Rectal smooth muscle tissue (tissue), 1 donor: ENCODE measurements at regions not wholly inside any gene's neighbourhood (a gene's known extent, or its start where the extent isn't known, plus 50 kb on each side); places are given as distances from the start of the nearest gene placed in this dataset.
A peak's percentile ranks its signal among the peaks of the same experiment; 100 is the strongest.

ENCODE experiments used
- H3K27ac ChIP-seq: one replicate; pipeline ENCODE4 v1.7.0; 2013; ENCODE audit warnings: low read depth, low read length, inconsistent platforms
- H3K27me3 ChIP-seq: one replicate; pipeline ENCODE4 v1.7.0; 2013; ENCODE audit warnings: low read length; ENCODE audit not compliant: control insufficient read depth, insufficient read depth
- H3K36me3 ChIP-seq: one replicate; pipeline ENCODE4 v1.7.0; 2013; ENCODE audit warnings: low read length; ENCODE audit not compliant: control insufficient read depth, insufficient read depth
- H3K4me1 ChIP-seq: one replicate; pipeline ENCODE4 v1.7.0; 2013; ENCODE audit warnings: low read length; ENCODE audit not compliant: control insufficient read depth, insufficient read depth
- H3K4me3 ChIP-seq: one replicate; pipeline ENCODE4 v1.7.0; 2013; ENCODE audit warnings: low read length
- H3K9ac ChIP-seq: one replicate; pipeline ENCODE4 v1.7.0; 2013; ENCODE audit warnings: low read length

DNA sequence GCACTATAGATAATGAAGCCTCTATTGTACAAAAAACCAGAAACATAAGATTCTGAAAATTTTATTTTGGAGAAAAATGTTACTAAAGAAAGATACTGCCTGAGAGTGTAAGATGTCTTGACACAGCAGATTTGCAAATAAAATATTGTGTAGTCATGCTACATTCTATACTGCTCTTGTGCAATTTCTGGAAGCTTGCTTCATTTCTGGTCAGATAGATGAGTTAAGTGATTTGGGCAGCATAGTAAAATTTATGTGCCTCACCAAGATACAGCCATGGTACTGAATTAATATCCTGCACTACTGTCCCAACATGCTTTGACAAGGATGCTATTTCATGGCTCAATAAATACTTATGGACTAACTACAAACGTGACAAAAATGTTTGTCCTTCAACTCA is 55.1 kb upstream of the STARD13 start:
- Histone ChIP-seq H3K27ac (no peak overlapping the region), H3K27me3 (no peaks in the 10 kb centered on the region), H3K4me3 (no peak overlapping the region), H3K4me1 (no peaks in the 10 kb centered on the region), H3K9ac (no peak overlapping the region), H3K36me3 (no peaks in the 10 kb centered on the region)

GRCh38 chr13:33341861-33342452 is 56.4 kb upstream of the STARD13 start:
- Histone ChIP-seq H3K4me3 (no peak overlapping the region), H3K27me3 (no peaks in the 10 kb centered on the region), H3K36me3 (no peaks in the 10 kb centered on the region), H3K4me1 (no peaks in the 10 kb centered on the region), H3K27ac (no peak overlapping the region), H3K9ac (no peak overlapping the region)

DNA sequence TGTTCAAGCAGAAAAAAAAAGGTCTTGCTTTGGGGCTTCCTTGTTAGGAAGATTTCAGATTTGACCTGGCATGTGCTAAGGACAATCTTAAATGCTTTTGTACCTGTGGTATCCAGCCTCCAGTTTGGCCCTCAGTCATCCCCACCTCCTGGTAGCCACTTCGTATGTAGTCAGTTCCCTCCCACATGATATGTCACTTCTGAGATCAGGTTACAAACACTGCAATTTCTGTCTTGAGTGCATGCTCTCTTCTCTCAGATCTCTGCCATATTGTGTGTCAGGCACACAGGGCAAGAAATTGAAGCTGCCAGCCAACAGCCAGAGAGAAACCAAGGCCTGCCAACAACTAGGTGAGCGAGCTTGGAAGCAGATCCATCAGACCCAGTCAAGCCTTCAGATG is 60.3 kb upstream of the STARD13 start:
- no peak overlapping the region for H3K27ac ChIP-seq
- H3K9ac ChIP-seq, result no peak overlapping the region
- H3K4me3 ChIP-seq, result no peak overlapping the region
- H3K27me3 ChIP-seq, result no peaks in the 10 kb centered on the region
- no peaks in the 10 kb centered on the region for H3K36me3 ChIP-seq
- peaks cover 16% of the 10 kb centered on the region for H3K4me1 ChIP-seq

- Histone ChIP-seq H3K27ac (no peak overlapping the region), H3K9ac (no peak overlapping the region), H3K4me3 (no peak overlapping the region), H3K27me3 (no peaks in the 10 kb centered on the region), H3K4me1 (peaks cover 18% of the 10 kb centered on the region), H3K36me3 (no peaks in the 10 kb centered on the region)
Measured at GRCh38 chr13:33347861-33348260, 62.3 kb upstream of the STARD13 start.

GRCh38 chr13:33348366-33348765 is 62.8 kb upstream of the STARD13 start:
- Histone ChIP-seq H3K4me3 (no peak overlapping the region), H3K9ac (no peak overlapping the region), H3K27ac (no peak overlapping the region), H3K4me1 (peaks cover 18% of the 10 kb centered on the region), H3K27me3 (no peaks in the 10 kb centered on the region), H3K36me3 (no peaks in the 10 kb centered on the region)

GRCh38 chr13:33349288-33349985 is 63.9 kb upstream of the STARD13 start:
- Histone ChIP-seq H3K9ac (peak overlapping the region; percentile 41), H3K36me3 (no peaks in the 10 kb centered on the region), H3K4me3 (peak overlapping the region; percentile 91), H3K4me1 (peaks cover 18% of the 10 kb centered on the region), H3K27me3 (no peaks in the 10 kb centered on the region), H3K27ac (peak overlapping the region; percentile 94)

- Histone ChIP-seq H3K27ac (peak overlapping the region; percentile 94), H3K4me1 (peaks cover 18% of the 10 kb centered on the region), H3K4me3 (peak overlapping the region; percentile 91), H3K9ac (peak overlapping the region; percentile 68), H3K27me3 (no peaks in the 10 kb centered on the region), H3K36me3 (no peaks in the 10 kb centered on the region)
Measured at GRCh38 chr13:33349986-33350826, 64.7 kb upstream of the STARD13 start.

GRCh38 chr13:33351319-33351718 is 65.8 kb upstream of the STARD13 start:
- Histone ChIP-seq H3K4me3 (no peak overlapping the region), H3K27ac (no peak overlapping the region), H3K36me3 (no peaks in the 10 kb centered on the region), H3K4me1 (peaks cover 18% of the 10 kb centered on the region), H3K27me3 (no peaks in the 10 kb centered on the region), H3K9ac (no peak overlapping the region)

- Histone ChIP-seq H3K27ac (no peak overlapping the region), H3K36me3 (no peaks in the 10 kb centered on the region), H3K4me3 (no peak overlapping the region), H3K27me3 (no peaks in the 10 kb centered on the region), H3K4me1 (peaks cover 18% of the 10 kb centered on the region), H3K9ac (no peak overlapping the region)
Measured at GRCh38 chr13:33352041-33352440, 66.5 kb upstream of the STARD13 start.

DNA sequence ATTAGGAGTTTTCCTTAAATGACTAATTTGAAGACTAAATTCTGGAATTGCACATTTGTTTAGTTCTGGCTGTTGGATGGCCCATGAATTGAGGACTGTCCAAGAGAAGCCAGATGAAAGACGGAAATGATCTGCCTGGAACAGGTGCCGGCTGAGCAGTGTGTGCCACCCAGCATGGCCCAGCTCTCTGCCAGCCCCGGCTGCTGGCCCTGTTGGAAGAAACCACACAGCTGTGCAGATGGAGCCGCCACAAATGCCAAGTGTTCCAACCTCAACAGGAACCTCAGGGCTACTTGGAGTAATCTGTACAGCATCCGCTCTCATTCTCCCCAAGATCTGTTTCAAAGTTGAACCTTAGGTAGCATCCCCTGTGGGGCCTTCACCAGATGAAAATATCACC is 67.0 kb upstream of the STARD13 start:
- H3K4me1 ChIP-seq, result peaks cover 18% of the 10 kb centered on the region
- no peaks in the 10 kb centered on the region for H3K36me3 ChIP-seq
- H3K4me3 ChIP-seq, result no peak overlapping the region
- no peaks in the 10 kb centered on the region for H3K27me3 ChIP-seq
- peak overlapping the region; percentile 42 for H3K27ac ChIP-seq
- no peak overlapping the region for H3K9ac ChIP-seq

DNA sequence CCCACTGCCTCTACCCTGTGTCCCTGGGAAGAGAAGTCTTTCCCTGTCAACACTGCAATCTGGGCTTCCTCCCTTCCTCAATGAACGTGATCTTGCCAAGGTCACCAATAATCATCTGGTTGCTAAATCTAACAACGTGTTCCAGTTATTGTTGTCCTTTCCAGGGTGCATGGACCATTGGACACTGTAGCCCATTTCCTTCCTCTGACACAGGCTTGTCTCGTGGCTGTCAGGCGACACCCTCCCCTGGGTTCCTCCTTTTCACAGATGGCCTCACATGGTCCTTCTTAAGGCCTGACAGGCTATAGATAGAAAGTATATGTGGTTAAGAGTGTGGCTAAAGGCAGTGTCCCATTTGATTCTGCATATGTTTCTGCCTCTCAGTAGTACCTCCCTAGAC is 67.7 kb upstream of the STARD13 start:
- Histone ChIP-seq H3K4me3 (no peak overlapping the region), H3K36me3 (no peaks in the 10 kb centered on the region), H3K27me3 (no peaks in the 10 kb centered on the region), H3K9ac (no peak overlapping the region), H3K27ac (peak overlapping the region; percentile 42), H3K4me1 (peaks cover 15% of the 10 kb centered on the region)

- H3K27me3 ChIP-seq, result no peaks in the 10 kb centered on the region
- no peak overlapping the region for H3K9ac ChIP-seq
- H3K36me3 ChIP-seq, result no peaks in the 10 kb centered on the region
- peaks cover 14% of the 10 kb centered on the region for H3K4me1 ChIP-seq
- peak overlapping the region; percentile 6 for H3K27ac ChIP-seq
- H3K4me3 ChIP-seq, result no peak overlapping the region
Measured at GRCh38 chr13:33353646-33354045, 68.1 kb upstream of the STARD13 start.
